Panc1 (cell line): ENCODE measurements at regions not wholly inside any gene's neighbourhood (a gene's known extent, or its start where the extent isn't known, plus 50 kb on each side); places are given as distances from the start of the nearest gene placed in this dataset.

ENCODE experiments used
- ATAC-seq: fragments of 200-7000 bp; cut with Tn5 transposase; 2 replicates; pipeline ENCODE4 v1.9.1; 2020; ENCODE audit warnings: mild to moderate bottlenecking, moderate library complexity
- BruUV-seq: library from RNA; stranded (reverse); fragments of 400-500 nt; replicated peaks from 2 replicates; lab custom pipeline; 2021; lab: Mats Ljungman, UMichigan
- CTCF ChIA-PET: fragments of 300-600 bp; sonication (Branson Sonifier 250); formaldehyde crosslinking; loops from one replicate; lab custom pipeline; 2022; ENCODE audit warnings: antibody characterized with exemption; lab: Charles Lee
- POLR2A ChIA-PET: fragments of 300-600 bp; sonication (Branson Sonifier 250); formaldehyde crosslinking; loops from one replicate; lab custom pipeline; 2022; ENCODE audit warnings: antibody characterized with exemption; lab: Charles Lee
- DNase-seq: peaks from one replicate; pipeline ENCODE4 v3.0.0-alpha.2; 2010; ENCODE audit warnings: low read depth, low spot score
- H3K27ac ChIP-seq: 2 replicates; pipeline ENCODE4 v1.5.1; 2011; ENCODE audit warnings: mild to moderate bottlenecking, low read length, inconsistent platforms
- H3K27me3 ChIP-seq: fragments of 200-500 bp; sonication (Bioruptor generic); 2 replicates; pipeline ENCODE4 v1.6.0; 2014; ENCODE audit warnings: low read length, inconsistent platforms; ENCODE audit not compliant: control insufficient read depth, insufficient read depth
- H3K36me3 ChIP-seq: fragments of 200-500 bp; sonication (Bioruptor generic); 2 replicates; pipeline ENCODE4 v1.5.1; 2014; ENCODE audit warnings: inconsistent platforms, mild to moderate bottlenecking, low read length, moderate library complexity; ENCODE audit not compliant: control insufficient read depth, insufficient read depth
- H3K4me1 ChIP-seq: 2 replicates; pipeline ENCODE4 v1.5.1; 2011; ENCODE audit warnings: inconsistent platforms, mild to moderate bottlenecking, low read length, moderate library complexity; ENCODE audit not compliant: control insufficient read depth, insufficient read depth
- H3K4me3 ChIP-seq, 2 experiments: 2 replicates each; pipeline ENCODE4 v1.5.1; 2011 to 2012; ENCODE audit warnings: low read depth in 2 of 2, low read length in 2 of 2, mild to moderate bottlenecking in 2 of 2, inconsistent platforms in 1 of 2, moderate library complexity in 1 of 2
- H3K9me3 ChIP-seq: fragments of 200-500 bp; sonication (Bioruptor generic); 2 replicates; pipeline ENCODE4 v1.5.1; 2014; ENCODE audit warnings: low read depth, mild to moderate bottlenecking, inconsistent platforms, low read length, moderate library complexity; ENCODE audit not compliant: control insufficient read depth, insufficient read depth
- CTCF ChIP-seq: fragments of 450-650 bp; IDR thresholded peaks from 2 replicates; pipeline ENCODE4 v1.5.1; 2017; ENCODE audit warnings: mild to moderate bottlenecking
- POLR2AphosphoS5 ChIP-seq: IDR thresholded peaks from 2 replicates; pipeline ENCODE4 v1.6.1; 2012; ENCODE audit warnings: mild to moderate bottlenecking, low read depth, low read length, moderate library complexity
- REST ChIP-seq, 2 experiments: IDR thresholded peaks; 2 replicates each; pipeline ENCODE4 v1.6.1; 2011 to 2012; ENCODE audit warnings: low read depth in 2 of 2, control low read depth in 1 of 2, low read length in 1 of 2, mild to moderate bottlenecking in 1 of 2, moderate library complexity in 1 of 2; ENCODE audit not compliant: insufficient read depth in 1 of 2
- SIN3A ChIP-seq: IDR thresholded peaks from 2 replicates; pipeline ENCODE4 v1.6.1; 2012; ENCODE audit warnings: low read depth, mild to moderate bottlenecking, low read length, moderate library complexity, borderline replicate concordance; ENCODE audit not compliant: insufficient read depth
- TCF7L2 ChIP-seq: IDR thresholded peaks from 2 replicates; pipeline ENCODE4 v1.6.1; 2011; ENCODE audit warnings: mild to moderate bottlenecking, low read depth, low read length, inconsistent platforms
- in situ Hi-C: cut with HindIII; loops from 2 replicates; pipeline ENCODE4 v1.10.0; 2016; ENCODE audit warnings: low sequenced_read_pairs, low pct_unique_long_range_greater_than_20kb
- intact Hi-C: fragments of 100-400 bp; cut with micrococcal nuclease; formaldehyde crosslinking; loops from one replicate; pipeline ENCODE4 v1.10.0; 2022; ENCODE audit not compliant: unreplicated experiment

GRCh38 chr5:29719171-29719570 is 1474.3 kb upstream of the CDH6 start:
- H3K27me3 ChIP-seq, result no peaks in the 10 kb centered on the region
- in situ Hi-C loops, result no loop called here
- DNase-seq (no peak), ATAC-seq (no peak)
- no peak for TF ChIP-seq SIN3A
- no peak for TF ChIP-seq TCF7L2
- no peak for TF ChIP-seq CTCF
- no peak for TF ChIP-seq POLR2AphosphoS5
- no peak for TF ChIP-seq REST (IDR thresholded peaks at IDR 0.05; ENCODE audit: insufficient read depth in 1 of 2, low read depth in 2 of 2, low read length in 1 of 2)
- CTCF ChIA-PET, result no interaction called here
- H3K4me1 ChIP-seq, result no peaks in the 10 kb centered on the region
- H3K9me3 ChIP-seq, result no peaks in the 10 kb centered on the region
- BruUV-seq, result no TSS peak
- intact Hi-C loops, result no loop called here
- no peaks in the 10 kb centered on the region for H3K36me3 ChIP-seq
- POLR2A ChIA-PET, result no interaction called here
- H3K4me3 ChIP-seq, result no peak overlapping the region
- no peak overlapping the region for H3K27ac ChIP-seq

DNA sequence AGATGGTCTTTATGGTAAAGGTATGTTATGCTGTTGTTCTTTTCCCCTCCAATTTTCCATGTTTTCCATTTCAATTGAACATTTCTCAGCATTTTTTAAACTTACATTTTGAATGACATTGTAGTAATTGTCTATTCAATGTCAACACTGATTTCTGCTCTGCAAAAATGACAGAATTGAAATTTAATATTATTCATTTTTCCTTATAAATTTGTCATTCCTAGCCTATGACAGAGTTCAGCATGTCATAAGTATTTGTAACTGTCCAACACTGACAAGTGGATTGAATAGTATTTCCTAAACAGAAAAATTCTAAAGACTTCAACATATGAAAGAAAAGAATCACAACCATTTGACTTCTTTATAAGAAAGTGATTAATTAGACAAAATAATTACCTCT is 1478.3 kb upstream of the CDH6 start:
- BruUV-seq, result no TSS peak
- no peak for DNase-seq
- ChIA-PET CTCF (no interaction called here), POLR2A (no interaction called here)
- Histone ChIP-seq H3K27me3 (no peaks in the 10 kb centered on the region), H3K4me3 (no peak overlapping the region), H3K27ac (no peak overlapping the region), H3K9me3 (no peaks in the 10 kb centered on the region), H3K36me3 (no peaks in the 10 kb centered on the region), H3K4me1 (no peaks in the 10 kb centered on the region)
- in situ Hi-C loops, result no loop called here
- intact Hi-C loops, result no loop called here
- ATAC-seq, result no peak
- no peak for TF ChIP-seq REST (IDR thresholded peaks at IDR 0.05; ENCODE audit: insufficient read depth in 1 of 2, low read depth in 2 of 2, low read length in 1 of 2)
- no peak for TF ChIP-seq POLR2AphosphoS5
- TF ChIP-seq TCF7L2, result no peak
- no peak for TF ChIP-seq SIN3A
- no peak for TF ChIP-seq CTCF
